PC-3 (cell line): ENCODE measurements at regions not wholly inside any gene's neighbourhood (a gene's known extent, or its start where the extent isn't known, plus 50 kb on each side); places are given as distances from the start of the nearest gene placed in this dataset.

Experiments
- ATAC-seq: fragments of 200-7000 bp; cut with Tn5 transposase; 2 replicates; pipeline ENCODE4 v1.9.1; 2020; ENCODE audit warnings: mild to moderate bottlenecking, moderate library complexity
- BruUV-seq: library from RNA; stranded (reverse); fragments of 400-500 nt; replicated peaks from 2 replicates; lab custom pipeline; 2021; lab: Mats Ljungman, UMichigan
- CTCF ChIA-PET: fragments of 300-600 bp; sonication (Branson Sonifier 250); formaldehyde crosslinking; loops from one replicate; lab custom pipeline; 2022; ENCODE audit warnings: antibody characterized with exemption; lab: Charles Lee
- POLR2A ChIA-PET: fragments of 300-600 bp; sonication (Branson Sonifier 250); formaldehyde crosslinking; loops from one replicate; lab custom pipeline; 2022; ENCODE audit warnings: antibody characterized with exemption; ENCODE audit not compliant: unreplicated experiment; lab: Charles Lee
- DNase-seq: peaks from one replicate; pipeline ENCODE4 v3.0.0-alpha.2; 2015
- H2AFZ ChIP-seq: fragments of 300-600 bp; sonication (generic); 2 replicates; pipeline ENCODE4 v1.6.0; 2016; ENCODE audit warnings: antibody characterized with exemption, low read length
- H3F3A ChIP-seq: fragments of 300-600 bp; sonication (generic); one replicate; pipeline ENCODE4 v1.6.0; 2017; ENCODE audit warnings: antibody characterized with exemption, low read length, control low read depth, mild to moderate bottlenecking; ENCODE audit not compliant: unreplicated experiment
- H3K27ac ChIP-seq: fragments of 300-600 bp; sonication (generic); 2 replicates; pipeline ENCODE4 v1.5.1; 2016; ENCODE audit warnings: mild to moderate bottlenecking, low read length
- H3K27me3 ChIP-seq: fragments of 300-600 bp; sonication (generic); 2 replicates; pipeline ENCODE4 v1.6.1; 2016; ENCODE audit warnings: low read length, mixed read lengths
- H3K36me3 ChIP-seq: fragments of 300-600 bp; sonication (generic); 2 replicates; pipeline ENCODE4 v1.6.1; 2016; ENCODE audit warnings: low read depth, mixed run types, low read length, mixed read lengths
- H3K4me1 ChIP-seq: fragments of 300-600 bp; sonication (generic); 2 replicates; pipeline ENCODE4 v1.5.1; 2016; ENCODE audit warnings: low read length; ENCODE audit not compliant: insufficient read depth
- H3K4me2 ChIP-seq: fragments of 300-600 bp; sonication (generic); 2 replicates; pipeline ENCODE4 v1.6.0; 2016; ENCODE audit warnings: low read length
- H3K4me3 ChIP-seq: fragments of 300-600 bp; sonication (generic); 2 replicates; pipeline ENCODE4 v1.5.1; 2016; ENCODE audit warnings: mild to moderate bottlenecking, low read length, mixed read lengths
- H3K79me2 ChIP-seq: fragments of 300-600 bp; sonication (generic); 2 replicates; pipeline ENCODE4 v1.6.1; 2017; ENCODE audit warnings: low read length, mixed read lengths
- H3K9ac ChIP-seq: fragments of 300-600 bp; sonication (generic); 2 replicates; pipeline ENCODE4 v1.6.0; 2016; ENCODE audit warnings: mild to moderate bottlenecking, low read length
- H3K9me2 ChIP-seq: fragments of 300-600 bp; sonication (generic); replicated peaks from 2 replicates; pipeline ENCODE4 v1.6.1; 2016; ENCODE audit warnings: mixed run types, low read length, mixed read lengths
- H3K9me3 ChIP-seq: fragments of 300-600 bp; sonication (generic); 2 replicates; pipeline ENCODE4 v1.6.1; 2016; ENCODE audit warnings: low read length, mixed read lengths
- H4K20me1 ChIP-seq: fragments of 300-600 bp; sonication (generic); 2 replicates; pipeline ENCODE4 v1.6.1; 2016; ENCODE audit warnings: low read length, mixed read lengths
- EZH2 ChIP-seq: fragments of 300-600 bp; sonication (generic); IDR thresholded peaks from one replicate; pipeline ENCODE4 v1.6.1; 2017; ENCODE audit warnings: antibody characterized with exemption, mild to moderate bottlenecking, low read length; ENCODE audit not compliant: unreplicated experiment
- EZH2phosphoT487 ChIP-seq: fragments of 300-600 bp; sonication (generic); IDR thresholded peaks from 2 replicates; pipeline ENCODE4 v1.6.1; 2018; ENCODE audit warnings: mild to moderate bottlenecking, antibody characterized with exemption, low read length, borderline replicate concordance
- intact Hi-C: fragments of 100-400 bp; cut with micrococcal nuclease; formaldehyde crosslinking; loops from 2 replicates; pipeline ENCODE4 v1.9.0; 2023
- TF ChIP-seq, protein P1 (sequence below): fragments of 300-600 bp; sonication (generic); conservative IDR thresholded peaks from 2 replicates; pipeline ENCODE4 v1.5.1; 2017; ENCODE audit warnings: antibody characterized with exemption, low read depth, mild to moderate bottlenecking, low read length

DNA sequence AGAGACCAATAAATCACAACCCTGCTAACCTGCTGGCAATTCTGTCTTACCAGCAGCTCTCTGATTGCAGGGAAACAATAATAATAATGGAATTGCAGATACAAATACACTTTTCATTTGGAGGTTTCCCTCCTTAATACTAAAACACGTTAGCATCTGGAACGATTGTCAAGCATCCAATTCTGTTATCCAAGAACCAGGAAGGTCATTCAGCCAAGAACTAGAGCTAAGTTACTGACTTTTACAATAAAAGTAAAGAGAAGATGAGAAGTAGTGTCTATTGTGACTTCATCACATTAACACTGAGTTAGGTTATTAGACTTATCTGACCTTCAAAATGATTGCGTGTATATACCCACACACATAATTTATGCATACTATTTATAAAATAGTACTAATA, 335.6 kb downstream of the BRINP1 start:
- TF ChIP-seq, protein P1, sequence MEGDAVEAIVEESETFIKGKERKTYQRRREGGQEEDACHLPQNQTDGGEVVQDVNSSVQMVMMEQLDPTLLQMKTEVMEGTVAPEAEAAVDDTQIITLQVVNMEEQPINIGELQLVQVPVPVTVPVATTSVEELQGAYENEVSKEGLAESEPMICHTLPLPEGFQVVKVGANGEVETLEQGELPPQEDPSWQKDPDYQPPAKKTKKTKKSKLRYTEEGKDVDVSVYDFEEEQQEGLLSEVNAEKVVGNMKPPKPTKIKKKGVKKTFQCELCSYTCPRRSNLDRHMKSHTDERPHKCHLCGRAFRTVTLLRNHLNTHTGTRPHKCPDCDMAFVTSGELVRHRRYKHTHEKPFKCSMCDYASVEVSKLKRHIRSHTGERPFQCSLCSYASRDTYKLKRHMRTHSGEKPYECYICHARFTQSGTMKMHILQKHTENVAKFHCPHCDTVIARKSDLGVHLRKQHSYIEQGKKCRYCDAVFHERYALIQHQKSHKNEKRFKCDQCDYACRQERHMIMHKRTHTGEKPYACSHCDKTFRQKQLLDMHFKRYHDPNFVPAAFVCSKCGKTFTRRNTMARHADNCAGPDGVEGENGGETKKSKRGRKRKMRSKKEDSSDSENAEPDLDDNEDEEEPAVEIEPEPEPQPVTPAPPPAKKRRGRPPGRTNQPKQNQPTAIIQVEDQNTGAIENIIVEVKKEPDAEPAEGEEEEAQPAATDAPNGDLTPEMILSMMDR, result no peak
- TF ChIP-seq EZH2 (no peak), EZH2phosphoT487 (no peak)
- H3K4me2 ChIP-seq, result no peak overlapping the region

DNA sequence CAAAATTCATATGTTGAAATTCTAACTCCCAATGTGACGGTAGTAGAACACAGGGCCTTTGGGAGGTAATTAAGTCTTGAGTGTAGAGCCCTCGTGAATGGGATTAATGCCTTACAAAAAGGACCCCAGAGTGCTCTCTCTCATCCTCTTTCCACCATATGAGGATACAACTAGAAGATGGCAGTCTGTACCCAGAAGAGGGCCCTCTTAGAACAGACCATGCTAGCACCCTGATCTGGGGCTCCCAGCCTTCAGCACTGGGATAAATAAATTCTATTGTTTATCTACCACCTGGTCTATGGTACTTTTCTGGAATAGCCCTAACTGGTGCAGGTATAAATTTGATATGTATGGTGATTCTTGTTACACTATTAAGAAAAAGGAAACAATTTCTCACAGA, 332.3 kb downstream of the BRINP1 start:
- POLR2A ChIA-PET, result no interaction called here
- CTCF ChIA-PET, result no interaction called here
- DNase-seq, result no peak
- Histone ChIP-seq H3K9me2 (no peaks in the 10 kb centered on the region), H3F3A (no peaks in the 10 kb centered on the region), H3K79me2 (no peaks in the 10 kb centered on the region), H3K9me3 (no peaks in the 10 kb centered on the region; the same call in 1 of the 2 replicates), H3K4me3 (no peak overlapping the region), H2AFZ (no peak overlapping the region), H3K36me3 (no peaks in the 10 kb centered on the region), H4K20me1 (no peaks in the 10 kb centered on the region), H3K27me3 (no peaks in the 10 kb centered on the region), H3K9ac (no peak overlapping the region), H3K4me2 (no peak overlapping the region), H3K27ac (no peak overlapping the region), H3K4me1 (no peaks in the 10 kb centered on the region)
- ATAC-seq, result no peak
- no peak for TF ChIP-seq EZH2
- TF ChIP-seq, protein P1, result no peak
- intact Hi-C loops, result no loop called here
- no TSS peak for BruUV-seq

More for the DNA sequence above, 335.6 kb downstream of the BRINP1 start:
- Histone ChIP-seq H3K27me3 (no peaks in the 10 kb centered on the region), H3K9ac (no peak overlapping the region), H3F3A (no peaks in the 10 kb centered on the region), H3K79me2 (no peaks in the 10 kb centered on the region), H2AFZ (no peak overlapping the region), H3K4me1 (no peaks in the 10 kb centered on the region), H3K36me3 (no peaks in the 10 kb centered on the region), H3K27ac (no peak overlapping the region), H4K20me1 (no peaks in the 10 kb centered on the region), H3K4me3 (no peak overlapping the region), H3K9me3 (no peaks in the 10 kb centered on the region; the same call in 1 of the 2 replicates), H3K9me2 (no peaks in the 10 kb centered on the region)
- no peak for DNase-seq
- BruUV-seq, result no TSS peak
- POLR2A ChIA-PET, result no interaction called here
- ATAC-seq, result no peak
- CTCF ChIA-PET, result no interaction called here
- intact Hi-C loops, result no loop called here

DNA sequence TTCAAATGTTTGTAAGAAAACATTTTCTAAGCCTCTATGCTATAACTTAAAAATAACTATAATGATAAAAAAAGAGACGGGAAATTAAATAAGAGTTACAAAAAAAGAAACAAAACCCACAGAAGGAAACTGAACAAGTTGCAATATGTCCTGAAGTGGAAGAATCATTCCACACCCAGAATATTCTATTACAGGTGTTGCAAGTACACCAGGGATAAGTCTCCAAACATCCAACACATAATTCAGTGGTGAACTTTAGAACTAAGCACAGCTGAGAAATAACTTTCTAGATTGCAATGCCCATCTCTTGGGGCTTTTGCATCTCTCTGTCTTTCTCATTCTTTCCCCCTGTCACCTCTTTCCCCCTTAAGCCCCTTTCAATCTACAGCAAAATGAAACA, 325.2 kb downstream of the BRINP1 start:
- Histone ChIP-seq H3K27me3 (no peaks in the 10 kb centered on the region), H3K9me2 (no peaks in the 10 kb centered on the region), H2AFZ (no peak overlapping the region), H3K4me2 (no peak overlapping the region), H3K4me1 (no peaks in the 10 kb centered on the region), H3K36me3 (no peaks in the 10 kb centered on the region), H3K9me3 (no peaks in the 10 kb centered on the region), H3K79me2 (no peaks in the 10 kb centered on the region), H4K20me1 (no peaks in the 10 kb centered on the region), H3K27ac (no peak overlapping the region), H3F3A (no peaks in the 10 kb centered on the region), H3K4me3 (no peak overlapping the region), H3K9ac (no peak overlapping the region)
- ChIA-PET CTCF (no interaction called here), POLR2A (no interaction called here)
- intact Hi-C loops, result no loop called here
- no peak for TF ChIP-seq EZH2phosphoT487
- TF ChIP-seq, protein P1, result no peak
- TF ChIP-seq EZH2, result no peak
- no TSS peak for BruUV-seq
- ATAC-seq (no peak), DNase-seq (no peak)
